ENCODE measurements at regions not wholly inside any gene's neighbourhood (a gene's known extent, or its start where the extent isn't known, plus 50 kb on each side); places are given as distances from the start of the nearest gene placed in this dataset.
"Not testable (repeated sequence)": the region's sequence is repeated elsewhere in the genome, so short reads cannot be mapped to it uniquely, and the experiment has no call there.

GRCh38 chr6:105691081-105691480, 288.2 kb upstream of the PREP start:
- TF ChIP-seq POLR2AphosphoS5 (IDR thresholded peaks at IDR 0.05) = no peak
- no peak for TF ChIP-seq POLR2A (IDR thresholded peaks at IDR 0.05)
- TF ChIP-seq EP300 (IDR thresholded peaks at IDR 0.05; ENCODE audit: low read depth) = no peak
- TF ChIP-seq CTCF (IDR thresholded peaks at IDR 0.05) = no peak
- intact Hi-C loops (cut with DNase I; ENCODE audit: low total_unique reads) = no loop called here
- in situ Hi-C loops (cut with MboI; ENCODE audit: low pct_ligation_motif_present in 1 of 4, low pct_unique_long_range_greater_than_20kb in 1 of 4, low sequenced_read_pairs in 3 of 4) = no loop called here
- no peak for DNase-seq
- Histone ChIP-seq H3K4me1 (no peaks in the 10 kb centered on the region), H3K36me3 (no peaks in the 10 kb centered on the region), H3K9me3 (peaks cover 4 to 5% of the 10 kb centered on the region in 2 donors), H3K4me3 (no peak overlapping the region), H3K27ac (no peak overlapping the region), H3K27me3 (no peaks in the 10 kb centered on the region)
- 81 to 82% methylated on average over 3 of the region's 3 CpGs for WGBS, 2 donors (ENCODE audit: low coverage in 1 of 2)

- TF ChIP-seq CTCF (IDR thresholded peaks at IDR 0.05) (no peak), POLR2AphosphoS5 (IDR thresholded peaks at IDR 0.05) (no peak), POLR2A (IDR thresholded peaks at IDR 0.05) (no peak), EP300 (IDR thresholded peaks at IDR 0.05; ENCODE audit: low read depth) (no peak)
- no peaks in the 10 kb centered on the region for H3K27me3 ChIP-seq
- DNase-seq = no peak
- WGBS, 2 donors (ENCODE audit: low coverage in 1 of 2) = 94% methylated on average over 1 of the region's 1 CpG; no CpG with 5 or more reads in 1 of the 2 donors
- no peaks in the 10 kb centered on the region for H3K36me3 ChIP-seq
- no peak overlapping the region for H3K4me3 ChIP-seq
- no peaks in the 10 kb centered on the region for H3K4me1 ChIP-seq
- intact Hi-C loops (cut with DNase I; ENCODE audit: low total_unique reads) (no loop called here), in situ Hi-C loops (cut with MboI; ENCODE audit: low pct_ligation_motif_present in 1 of 4, low pct_unique_long_range_greater_than_20kb in 1 of 4, low sequenced_read_pairs in 3 of 4) (no loop called here)
- no peak overlapping the region for H3K27ac ChIP-seq
- H3K9me3 ChIP-seq = peaks cover 4 to 5% of the 10 kb centered on the region in 2 donors
These were observed 285.7 kb upstream of the PREP start for GRCh38 chr6:105688573-105688972.

- DNase-seq; H3K4me3 ChIP-seq; H3K27ac ChIP-seq; H3K9me3 ChIP-seq; H3K27me3 ChIP-seq; in situ Hi-C loops (cut with MboI; ENCODE audit: low pct_ligation_motif_present in 1 of 4, low pct_unique_long_range_greater_than_20kb in 1 of 4, low sequenced_read_pairs in 3 of 4); H3K4me1 ChIP-seq; intact Hi-C loops (cut with DNase I; ENCODE audit: low total_unique reads); H3K36me3 ChIP-seq: not testable (repeated sequence)
- WGBS, 2 donors (ENCODE audit: low coverage in 1 of 2) = 88% methylated on average over 1 of the region's 1 CpG; no CpG with 5 or more reads in 1 of the 2 donors
These were observed 283.9 kb upstream of the PREP start for GRCh38 chr6:105686793-105687192.

GRCh38 chr6:105681061-105681460, 278.2 kb upstream of the PREP start:
- H3K27ac ChIP-seq = no peak overlapping the region
- no peaks in the 10 kb centered on the region for H3K27me3 ChIP-seq
- 70 to 80% methylated on average over 1 of the region's 1 CpG for WGBS, 2 donors (ENCODE audit: low coverage in 1 of 2)
- H3K36me3 ChIP-seq = no peaks in the 10 kb centered on the region
- H3K9me3 ChIP-seq = no peaks in the 10 kb centered on the region
- DNase-seq = no peak
- intact Hi-C loops (cut with DNase I; ENCODE audit: low total_unique reads) (no loop called here), in situ Hi-C loops (cut with MboI; ENCODE audit: low pct_ligation_motif_present in 1 of 4, low pct_unique_long_range_greater_than_20kb in 1 of 4, low sequenced_read_pairs in 3 of 4) (no loop called here)
- H3K4me3 ChIP-seq = no peak overlapping the region
- TF ChIP-seq EP300 (IDR thresholded peaks at IDR 0.05; ENCODE audit: low read depth) = no peak
- no peak for TF ChIP-seq POLR2A (IDR thresholded peaks at IDR 0.05)
- TF ChIP-seq CTCF (IDR thresholded peaks at IDR 0.05) = no peak
- no peak for TF ChIP-seq POLR2AphosphoS5 (IDR thresholded peaks at IDR 0.05)
- H3K4me1 ChIP-seq = no peaks in the 10 kb centered on the region

GRCh38 chr6:105680131-105680530, 277.2 kb upstream of the PREP start:
- no peak overlapping the region for H3K4me3 ChIP-seq
- no peak for DNase-seq
- H3K9me3 ChIP-seq = no peaks in the 10 kb centered on the region
- in situ Hi-C loops (cut with MboI; ENCODE audit: low pct_ligation_motif_present in 1 of 4, low pct_unique_long_range_greater_than_20kb in 1 of 4, low sequenced_read_pairs in 3 of 4) (no loop called here), intact Hi-C loops (cut with DNase I; ENCODE audit: low total_unique reads) (no loop called here)
- TF ChIP-seq POLR2AphosphoS5 (IDR thresholded peaks at IDR 0.05) (no peak), CTCF (IDR thresholded peaks at IDR 0.05) (no peak), EP300 (IDR thresholded peaks at IDR 0.05; ENCODE audit: low read depth) (no peak), POLR2A (IDR thresholded peaks at IDR 0.05) (no peak)
- no peaks in the 10 kb centered on the region for H3K36me3 ChIP-seq
- 69 to 75% methylated on average over 1 of the region's 1 CpG for WGBS, 2 donors (ENCODE audit: low coverage in 1 of 2)
- H3K27me3 ChIP-seq = no peaks in the 10 kb centered on the region
- H3K4me1 ChIP-seq = no peaks in the 10 kb centered on the region
- no peak overlapping the region for H3K27ac ChIP-seq

All from transverse colon (tissue), 4 donors.